Panc1 (cell line): ENCODE measurements at regions not wholly inside any gene's neighbourhood (a gene's known extent, or its start where the extent isn't known, plus 50 kb on each side); places are given as distances from the start of the nearest gene placed in this dataset.

Experiments
- CTCF ChIP-seq: fragments of 450-650 bp; IDR thresholded peaks from 2 replicates; pipeline ENCODE4 v1.5.1; 2017; ENCODE audit warnings: mild to moderate bottlenecking
- REST ChIP-seq, 2 experiments: IDR thresholded peaks; 2 replicates each; pipeline ENCODE4 v1.6.1; 2011 to 2012; ENCODE audit warnings: low read depth in 2 of 2, control low read depth in 1 of 2, low read length in 1 of 2, mild to moderate bottlenecking in 1 of 2, moderate library complexity in 1 of 2; ENCODE audit not compliant: insufficient read depth in 1 of 2
- TCF7L2 ChIP-seq: IDR thresholded peaks from 2 replicates; pipeline ENCODE4 v1.6.1; 2011; ENCODE audit warnings: mild to moderate bottlenecking, low read depth, low read length, inconsistent platforms

GRCh38 chrX:22399437-22400192, 126.9 kb downstream of the CBLL2 start:
- no peak for TF ChIP-seq REST (IDR thresholded peaks at IDR 0.05; ENCODE audit: insufficient read depth in 1 of 2, low read depth in 2 of 2, low read length in 1 of 2)
- TF ChIP-seq CTCF, result no peak
- TF ChIP-seq TCF7L2, result no peak
